SK-N-SH (cell line): ENCODE measurements at regions not wholly inside any gene's neighbourhood (a gene's known extent, or its start where the extent isn't known, plus 50 kb on each side); places are given as distances from the start of the nearest gene placed in this dataset.

Experiments used
- CTCF ChIA-PET: fragments of 300-600, 350-600 bp; formaldehyde crosslinking; extraction: SDS; loops from one replicate; lab custom pipeline; 2021; lab: Yijun Ruan, JAX
- POLR2A ChIA-PET: fragments of 350-600 bp; sonication (Branson Sonifier 250); formaldehyde crosslinking; extraction: SDS; loops from one replicate; lab custom pipeline; 2020; ENCODE audit warnings: antibody characterized with exemption, inconsistent platforms; lab: Yijun Ruan, JAX
- DNase-seq: peaks from one replicate; pipeline ENCODE4 v3.0.0; 2012
- H2AFZ ChIP-seq: fragments of 200-600 bp; sonication (generic); 2 replicates; pipeline ENCODE4 v1.8.1; 2016; ENCODE audit warnings: antibody characterized with exemption, mild to moderate bottlenecking, low read depth
- H3F3A ChIP-seq: fragments of 200-600 bp; sonication (generic); replicated peaks from 2 replicates; pipeline ENCODE3; 2016; ENCODE audit warnings: antibody characterized with exemption, mild to moderate bottlenecking; ENCODE audit not compliant: insufficient read depth
- H3K27ac ChIP-seq, 2 experiments: fragments of 200-500 bp in 1 of 2; fragments of 200-600 bp in 1 of 2; sonication (Bioruptor generic) in 1 of 2; sonication (generic), shearing (Covaris generic) in 1 of 2; 2 replicates each; pipeline versions ENCODE4 v1.5.1 to v1.6.1; 2014 to 2016; ENCODE audit warnings: low read depth in 2 of 2, inconsistent platforms in 1 of 2, low read length in 1 of 2, mild to moderate bottlenecking in 1 of 2, mixed read lengths in 1 of 2
- H3K27me3 ChIP-seq: fragments of 200-600 bp; sonication (generic), shearing (Covaris generic); 2 replicates; pipeline ENCODE4 v1.6.1; 2016; ENCODE audit warnings: mixed run types; ENCODE audit not compliant: insufficient read depth
- H3K36me3 ChIP-seq, 2 experiments: fragments of 200-500 bp in 1 of 2; fragments of 200-600 bp in 1 of 2; sonication (Bioruptor generic) in 1 of 2; sonication (generic) in 1 of 2; replicated peaks in 1 of 2; 2 replicates each; pipeline versions ENCODE3 to v1.5.1; 2014 to 2016; ENCODE audit warnings: low read length in 1 of 2, mild to moderate bottlenecking in 1 of 2; ENCODE audit not compliant: insufficient read depth in 2 of 2, control insufficient read depth in 1 of 2
- H3K4me1 ChIP-seq, 2 experiments: fragments of 200-500 bp in 1 of 2; fragments of 200-600 bp in 1 of 2; sonication (Bioruptor generic) in 1 of 2; sonication (generic), shearing (Covaris generic) in 1 of 2; 2 replicates each; pipeline versions ENCODE4 v1.5.1 to v1.6.1; 2014 to 2016; ENCODE audit warnings: low read depth in 1 of 2, low read length in 1 of 2, mixed run types in 1 of 2; ENCODE audit not compliant: insufficient read depth in 2 of 2, control insufficient read depth in 1 of 2
- H3K4me2 ChIP-seq: fragments of 200-600 bp; sonication (generic), shearing (Covaris generic); 2 replicates; pipeline ENCODE4 v1.6.1; 2017; ENCODE audit warnings: mixed run types
- H3K4me3 ChIP-seq, 2 experiments: fragments of 200-500 bp in 1 of 2; fragments of 200-600 bp in 1 of 2; sonication (Bioruptor generic) in 1 of 2; sonication (generic), shearing (Covaris generic) in 1 of 2; 2 replicates each; pipeline versions ENCODE4 v1.5.1 to v1.8.1; 2014 to 2016; ENCODE audit warnings: low read depth in 2 of 2, inconsistent platforms in 1 of 2, low read length in 1 of 2, mild to moderate bottlenecking in 1 of 2, mixed read lengths in 1 of 2, moderate library complexity in 1 of 2
- H3K79me2 ChIP-seq: fragments of 200-600 bp; sonication (generic); 2 replicates; pipeline ENCODE4 v1.8.1; 2017; ENCODE audit warnings: mild to moderate bottlenecking; ENCODE audit not compliant: insufficient read depth
- H3K9ac ChIP-seq: fragments of 200-600 bp; sonication (generic); 2 replicates; pipeline ENCODE4 v1.6.1; 2017; ENCODE audit warnings: mixed run types
- H3K9me2 ChIP-seq: fragments of 200-600 bp; sonication (generic); 2 replicates; pipeline ENCODE4 v1.6.1; 2017; ENCODE audit warnings: mixed run types
- H3K9me3 ChIP-seq: fragments of 200-600 bp; sonication (generic); 2 replicates; pipeline ENCODE4 v1.6.1; 2017; ENCODE audit warnings: mixed run types, mild to moderate bottlenecking, moderate library complexity
- H4K20me1 ChIP-seq: fragments of 200-600 bp; sonication (generic); 2 replicates; pipeline ENCODE4 v1.6.1; 2017; ENCODE audit warnings: mild to moderate bottlenecking, mixed run types; ENCODE audit not compliant: insufficient read depth
- EP300 ChIP-seq, 2 experiments: IDR thresholded peaks; 2 replicates each; pipeline versions ENCODE4 v1.4.0 to v1.6.1; 2012; ENCODE audit warnings: borderline replicate concordance in 1 of 2, low read depth in 1 of 2, low read length in 1 of 2
- EZH2phosphoT487 ChIP-seq: fragments of 200-600 bp; sonication (generic); IDR thresholded peaks from 2 replicates; pipeline ENCODE4 v1.6.1; 2017; ENCODE audit warnings: low read depth, mixed run types, mild to moderate bottlenecking, antibody characterized with exemption, moderate library complexity, borderline replicate concordance
- FOXJ3 ChIP-seq: sonication (generic); formaldehyde crosslinking; IDR thresholded peaks from 2 replicates; pipeline ENCODE4 v1.5.1; 2020; ENCODE audit warnings: mild to moderate bottlenecking, missing genetic modification reagents
- GATA2 ChIP-seq: sonication (generic); formaldehyde crosslinking; IDR thresholded peaks from 2 replicates; pipeline ENCODE4 v1.5.0; 2020; ENCODE audit warnings: mild to moderate bottlenecking, missing genetic modification reagents
- JUND ChIP-seq: IDR thresholded peaks from 2 replicates; pipeline ENCODE4 v1.4.0; 2012
- MEF2A ChIP-seq: IDR thresholded peaks from 2 replicates; pipeline ENCODE4 v1.4.0; 2012; ENCODE audit warnings: low read depth, borderline replicate concordance
- MXI1 ChIP-seq: IDR thresholded peaks from 2 replicates; pipeline ENCODE4 v1.6.1; 2012; ENCODE audit warnings: mild to moderate bottlenecking, low read depth, low read length, improper control_type of control experiment
- NFIC ChIP-seq: IDR thresholded peaks from 2 replicates; pipeline ENCODE4 v1.4.0; 2012; ENCODE audit warnings: borderline replicate concordance
- NRF1 ChIP-seq: IDR thresholded peaks from 2 replicates; pipeline ENCODE4 v1.6.1; 2012; ENCODE audit warnings: low read depth, mild to moderate bottlenecking, low read length
- RCOR1 ChIP-seq: fragments of 150-350 bp; IDR thresholded peaks from 2 replicates; pipeline ENCODE4 v1.6.1; 2017; ENCODE audit warnings: antibody characterized with exemption, low read length
- RFX5 ChIP-seq: IDR thresholded peaks from 2 replicates; pipeline ENCODE4 v1.6.1; 2012; ENCODE audit warnings: mild to moderate bottlenecking, improper control_type of control experiment, low read length
- SIN3A ChIP-seq: IDR thresholded peaks from 2 replicates; pipeline ENCODE4 v1.6.1; 2012; ENCODE audit warnings: low read depth, mild to moderate bottlenecking, low read length, moderate library complexity, borderline replicate concordance
- TAF1 ChIP-seq: IDR thresholded peaks from 2 replicates; pipeline ENCODE4 v1.6.1; 2012; ENCODE audit warnings: low read depth, mild to moderate bottlenecking, low read length, moderate library complexity, borderline replicate concordance
- TCF12 ChIP-seq: IDR thresholded peaks from 2 replicates; pipeline ENCODE4 v1.4.0; 2012
- TEAD4 ChIP-seq: IDR thresholded peaks from 2 replicates; pipeline ENCODE4 v1.4.0; 2012; ENCODE audit warnings: mild to moderate bottlenecking, borderline replicate concordance; ENCODE audit not compliant: insufficient read depth
- YY1 ChIP-seq: IDR thresholded peaks from 2 replicates; pipeline ENCODE4 v1.4.0; 2012; ENCODE audit warnings: low read depth, mild to moderate bottlenecking
- WGBS: methylation state at CpG from one replicate; pipeline ENCODE4 v1.1.6; 2017; ENCODE audit warnings: low lambda C conversion rate; 5-methylcytosine and 5-hydroxymethylcytosine counted together
- TF ChIP-seq, protein P1 (sequence below): IDR thresholded peaks from 2 replicates; pipeline ENCODE4 v1.4.0; 2012; ENCODE audit warnings: low read depth, borderline replicate concordance
- TF ChIP-seq, protein P2 (sequence below): fragments of 200-600 bp; sonication (generic); IDR thresholded peaks from 2 replicates; pipeline ENCODE4 v1.6.1; 2017; ENCODE audit warnings: antibody characterized with exemption, mild to moderate bottlenecking, moderate library complexity
- TF ChIP-seq, protein P3 (sequence below): fragments of 150-350 bp; IDR thresholded peaks from 2 replicates; pipeline ENCODE4 v1.6.1; 2016; ENCODE audit warnings: mild to moderate bottlenecking, low read depth, low read length
- TF ChIP-seq, protein P4 (sequence below): IDR thresholded peaks from 2 replicates; pipeline ENCODE4 v1.6.1; 2012; ENCODE audit warnings: mild to moderate bottlenecking, low read depth, low read length, moderate library complexity
- TF ChIP-seq, protein P5 (sequence below): fragments of 150-350 bp; IDR thresholded peaks from 2 replicates; pipeline ENCODE4 v1.6.1; 2017; ENCODE audit warnings: antibody characterized with exemption, low read length, low read depth, borderline replicate concordance
- TF ChIP-seq, protein P6 (sequence below): IDR thresholded peaks from 2 replicates; pipeline ENCODE4 v1.4.0; 2012; ENCODE audit warnings: low read depth, borderline replicate concordance
- TF ChIP-seq, protein P7 (sequence below): IDR thresholded peaks from 2 replicates; pipeline ENCODE4 v1.4.0; 2012; ENCODE audit warnings: low read depth

DNA sequence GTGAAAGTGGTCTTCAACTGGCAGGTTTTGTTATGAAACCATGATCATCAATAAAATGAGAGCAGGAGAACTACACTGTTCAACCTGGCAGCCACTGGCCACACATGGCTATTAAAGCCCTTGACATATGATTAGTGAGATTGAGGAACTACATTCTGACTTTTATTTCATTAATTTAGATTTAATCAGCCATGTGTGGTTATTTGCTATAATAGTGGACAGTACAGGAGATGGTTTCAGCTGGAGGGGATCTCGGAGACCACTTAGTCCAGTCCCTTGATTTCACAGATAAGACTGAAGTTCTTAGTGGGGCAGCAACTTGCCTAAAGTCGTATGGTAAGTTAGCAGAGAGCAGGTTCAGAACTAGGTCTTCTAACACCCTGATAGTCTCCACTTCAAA lies 111.7 kb upstream of the BMPER start:
- POLR2A ChIA-PET: no interaction called here
- no peaks in the 10 kb centered on the region for H3K79me2 ChIP-seq
- no peaks in the 10 kb centered on the region for H3K9me3 ChIP-seq
- TF ChIP-seq TCF12: peak; percentile 26; the same call in 1 of the 2 replicates
- no peak for TF ChIP-seq TEAD4
- no peak for TF ChIP-seq SIN3A
- TF ChIP-seq, protein P1, sequence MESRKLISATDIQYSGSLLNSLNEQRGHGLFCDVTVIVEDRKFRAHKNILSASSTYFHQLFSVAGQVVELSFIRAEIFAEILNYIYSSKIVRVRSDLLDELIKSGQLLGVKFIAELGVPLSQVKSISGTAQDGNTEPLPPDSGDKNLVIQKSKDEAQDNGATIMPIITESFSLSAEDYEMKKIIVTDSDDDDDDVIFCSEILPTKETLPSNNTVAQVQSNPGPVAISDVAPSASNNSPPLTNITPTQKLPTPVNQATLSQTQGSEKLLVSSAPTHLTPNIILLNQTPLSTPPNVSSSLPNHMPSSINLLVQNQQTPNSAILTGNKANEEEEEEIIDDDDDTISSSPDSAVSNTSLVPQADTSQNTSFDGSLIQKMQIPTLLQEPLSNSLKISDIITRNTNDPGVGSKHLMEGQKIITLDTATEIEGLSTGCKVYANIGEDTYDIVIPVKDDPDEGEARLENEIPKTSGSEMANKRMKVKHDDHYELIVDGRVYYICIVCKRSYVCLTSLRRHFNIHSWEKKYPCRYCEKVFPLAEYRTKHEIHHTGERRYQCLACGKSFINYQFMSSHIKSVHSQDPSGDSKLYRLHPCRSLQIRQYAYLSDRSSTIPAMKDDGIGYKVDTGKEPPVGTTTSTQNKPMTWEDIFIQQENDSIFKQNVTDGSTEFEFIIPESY: no peak
- TF ChIP-seq NFIC: no peak
- TF ChIP-seq MEF2A: no peak
- TF ChIP-seq RCOR1: peak; percentile 88
- TF ChIP-seq, protein P2, sequence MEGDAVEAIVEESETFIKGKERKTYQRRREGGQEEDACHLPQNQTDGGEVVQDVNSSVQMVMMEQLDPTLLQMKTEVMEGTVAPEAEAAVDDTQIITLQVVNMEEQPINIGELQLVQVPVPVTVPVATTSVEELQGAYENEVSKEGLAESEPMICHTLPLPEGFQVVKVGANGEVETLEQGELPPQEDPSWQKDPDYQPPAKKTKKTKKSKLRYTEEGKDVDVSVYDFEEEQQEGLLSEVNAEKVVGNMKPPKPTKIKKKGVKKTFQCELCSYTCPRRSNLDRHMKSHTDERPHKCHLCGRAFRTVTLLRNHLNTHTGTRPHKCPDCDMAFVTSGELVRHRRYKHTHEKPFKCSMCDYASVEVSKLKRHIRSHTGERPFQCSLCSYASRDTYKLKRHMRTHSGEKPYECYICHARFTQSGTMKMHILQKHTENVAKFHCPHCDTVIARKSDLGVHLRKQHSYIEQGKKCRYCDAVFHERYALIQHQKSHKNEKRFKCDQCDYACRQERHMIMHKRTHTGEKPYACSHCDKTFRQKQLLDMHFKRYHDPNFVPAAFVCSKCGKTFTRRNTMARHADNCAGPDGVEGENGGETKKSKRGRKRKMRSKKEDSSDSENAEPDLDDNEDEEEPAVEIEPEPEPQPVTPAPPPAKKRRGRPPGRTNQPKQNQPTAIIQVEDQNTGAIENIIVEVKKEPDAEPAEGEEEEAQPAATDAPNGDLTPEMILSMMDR: no peak
- no peak for TF ChIP-seq TAF1
- TF ChIP-seq, protein P3, sequence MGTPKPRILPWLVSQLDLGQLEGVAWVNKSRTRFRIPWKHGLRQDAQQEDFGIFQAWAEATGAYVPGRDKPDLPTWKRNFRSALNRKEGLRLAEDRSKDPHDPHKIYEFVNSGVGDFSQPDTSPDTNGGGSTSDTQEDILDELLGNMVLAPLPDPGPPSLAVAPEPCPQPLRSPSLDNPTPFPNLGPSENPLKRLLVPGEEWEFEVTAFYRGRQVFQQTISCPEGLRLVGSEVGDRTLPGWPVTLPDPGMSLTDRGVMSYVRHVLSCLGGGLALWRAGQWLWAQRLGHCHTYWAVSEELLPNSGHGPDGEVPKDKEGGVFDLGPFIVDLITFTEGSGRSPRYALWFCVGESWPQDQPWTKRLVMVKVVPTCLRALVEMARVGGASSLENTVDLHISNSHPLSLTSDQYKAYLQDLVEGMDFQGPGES: no peak
- no peak for TF ChIP-seq EZH2phosphoT487
- TF ChIP-seq, protein P4, sequence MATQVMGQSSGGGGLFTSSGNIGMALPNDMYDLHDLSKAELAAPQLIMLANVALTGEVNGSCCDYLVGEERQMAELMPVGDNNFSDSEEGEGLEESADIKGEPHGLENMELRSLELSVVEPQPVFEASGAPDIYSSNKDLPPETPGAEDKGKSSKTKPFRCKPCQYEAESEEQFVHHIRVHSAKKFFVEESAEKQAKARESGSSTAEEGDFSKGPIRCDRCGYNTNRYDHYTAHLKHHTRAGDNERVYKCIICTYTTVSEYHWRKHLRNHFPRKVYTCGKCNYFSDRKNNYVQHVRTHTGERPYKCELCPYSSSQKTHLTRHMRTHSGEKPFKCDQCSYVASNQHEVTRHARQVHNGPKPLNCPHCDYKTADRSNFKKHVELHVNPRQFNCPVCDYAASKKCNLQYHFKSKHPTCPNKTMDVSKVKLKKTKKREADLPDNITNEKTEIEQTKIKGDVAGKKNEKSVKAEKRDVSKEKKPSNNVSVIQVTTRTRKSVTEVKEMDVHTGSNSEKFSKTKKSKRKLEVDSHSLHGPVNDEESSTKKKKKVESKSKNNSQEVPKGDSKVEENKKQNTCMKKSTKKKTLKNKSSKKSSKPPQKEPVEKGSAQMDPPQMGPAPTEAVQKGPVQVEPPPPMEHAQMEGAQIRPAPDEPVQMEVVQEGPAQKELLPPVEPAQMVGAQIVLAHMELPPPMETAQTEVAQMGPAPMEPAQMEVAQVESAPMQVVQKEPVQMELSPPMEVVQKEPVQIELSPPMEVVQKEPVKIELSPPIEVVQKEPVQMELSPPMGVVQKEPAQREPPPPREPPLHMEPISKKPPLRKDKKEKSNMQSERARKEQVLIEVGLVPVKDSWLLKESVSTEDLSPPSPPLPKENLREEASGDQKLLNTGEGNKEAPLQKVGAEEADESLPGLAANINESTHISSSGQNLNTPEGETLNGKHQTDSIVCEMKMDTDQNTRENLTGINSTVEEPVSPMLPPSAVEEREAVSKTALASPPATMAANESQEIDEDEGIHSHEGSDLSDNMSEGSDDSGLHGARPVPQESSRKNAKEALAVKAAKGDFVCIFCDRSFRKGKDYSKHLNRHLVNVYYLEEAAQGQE: no peak
- peak in 1 of 2 experiments; percentile 86; a peak in 2 of 4 replicates for TF ChIP-seq EP300 (IDR thresholded peaks at IDR 0.05; ENCODE audit: borderline replicate concordance in 1 of 2, low read depth in 1 of 2, low read length in 1 of 2)
- TF ChIP-seq, protein P5, sequence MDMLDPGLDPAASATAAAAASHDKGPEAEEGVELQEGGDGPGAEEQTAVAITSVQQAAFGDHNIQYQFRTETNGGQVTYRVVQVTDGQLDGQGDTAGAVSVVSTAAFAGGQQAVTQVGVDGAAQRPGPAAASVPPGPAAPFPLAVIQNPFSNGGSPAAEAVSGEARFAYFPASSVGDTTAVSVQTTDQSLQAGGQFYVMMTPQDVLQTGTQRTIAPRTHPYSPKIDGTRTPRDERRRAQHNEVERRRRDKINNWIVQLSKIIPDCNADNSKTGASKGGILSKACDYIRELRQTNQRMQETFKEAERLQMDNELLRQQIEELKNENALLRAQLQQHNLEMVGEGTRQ: no peak
- TF ChIP-seq JUND: no peak
- TF ChIP-seq GATA2 (CRISPR knock-in tag): peak; percentile 41; the same call in 1 of the 2 replicates
- TF ChIP-seq, protein P6, sequence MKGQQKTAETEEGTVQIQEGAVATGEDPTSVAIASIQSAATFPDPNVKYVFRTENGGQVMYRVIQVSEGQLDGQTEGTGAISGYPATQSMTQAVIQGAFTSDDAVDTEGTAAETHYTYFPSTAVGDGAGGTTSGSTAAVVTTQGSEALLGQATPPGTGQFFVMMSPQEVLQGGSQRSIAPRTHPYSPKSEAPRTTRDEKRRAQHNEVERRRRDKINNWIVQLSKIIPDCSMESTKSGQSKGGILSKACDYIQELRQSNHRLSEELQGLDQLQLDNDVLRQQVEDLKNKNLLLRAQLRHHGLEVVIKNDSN: no peak
- TF ChIP-seq FOXJ3 (CRISPR knock-in tag): no peak
- TF ChIP-seq RFX5: no peak
- peak; percentile 78 for TF ChIP-seq MXI1
- TF ChIP-seq, protein P7, sequence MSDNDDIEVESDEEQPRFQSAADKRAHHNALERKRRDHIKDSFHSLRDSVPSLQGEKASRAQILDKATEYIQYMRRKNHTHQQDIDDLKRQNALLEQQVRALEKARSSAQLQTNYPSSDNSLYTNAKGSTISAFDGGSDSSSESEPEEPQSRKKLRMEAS: no peak
- TF ChIP-seq NRF1: no peak
- no peak for TF ChIP-seq YY1

More for the DNA sequence above, 111.7 kb upstream of the BMPER start:
- H3K27ac ChIP-seq: peak overlapping the region in 1 of 2 experiments; percentile 80; a peak in 1 of 4 replicates
- no peak overlapping the region for H3K9ac ChIP-seq
- H3K27me3 ChIP-seq: no peaks in the 10 kb centered on the region
- H3K9me2 ChIP-seq: no peaks in the 10 kb centered on the region
- H3K4me2 ChIP-seq: no peak overlapping the region
- no peak overlapping the region for H3K4me3 ChIP-seq
- CTCF ChIA-PET: interaction anchor here (1.8 kb wide), 1 partner anchor 15 kb away, joined by 6 read pairs; no protein-coding TSS in a partner anchor
- 48% methylated on average over 2 of the region's 2 CpGs for WGBS
- peak; percentile 46 for DNase-seq
- H3F3A ChIP-seq: no peaks in the 10 kb centered on the region
- no peaks in the 10 kb centered on the region for H3K36me3 ChIP-seq
- H4K20me1 ChIP-seq: no peaks in the 10 kb centered on the region
- no peak overlapping the region for H2AFZ ChIP-seq
- H3K4me1 ChIP-seq: peaks cover 4 to 27% of the 10 kb centered on the region in 2 experiments; a peak in 3 of 4 replicates
